ENCODE measurements at regions not wholly inside any gene's neighbourhood (a gene's known extent, or its start where the extent isn't known, plus 50 kb on each side); places are given as distances from the start of the nearest gene placed in this dataset.

DNA sequence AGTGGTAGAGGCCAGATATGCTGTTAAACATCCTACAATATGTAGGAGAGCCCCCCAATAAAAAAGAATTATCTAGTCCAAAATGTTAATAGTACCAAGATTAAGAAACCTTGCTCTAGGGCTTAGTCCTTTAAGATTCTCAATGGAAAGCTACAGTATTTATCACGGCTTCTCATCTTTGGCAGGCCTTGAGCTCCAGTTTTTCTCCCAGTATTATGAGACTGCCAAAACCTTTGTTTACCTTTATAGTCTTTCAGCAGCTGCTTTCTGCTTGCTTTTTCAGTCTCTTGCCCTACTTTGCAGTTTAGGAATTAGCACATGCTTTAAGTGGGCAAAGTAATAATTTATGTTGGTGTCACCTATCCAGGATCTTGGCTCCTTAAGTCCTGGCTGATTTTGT is 59.7 kb downstream of the NHLRC1 start:
- H3K9me3 ChIP-seq = no peaks in the 10 kb centered on the region
- H3K27ac ChIP-seq = no peak overlapping the region
- H3K36me3 ChIP-seq = no peaks in the 10 kb centered on the region
- no peaks in the 10 kb centered on the region for H3K4me1 ChIP-seq
- no peak for DNase-seq
- H3K27me3 ChIP-seq = no peaks in the 10 kb centered on the region
- TF ChIP-seq CTCF (IDR thresholded peaks at IDR 0.05) = no peak
- TF ChIP-seq POLR2A (IDR thresholded peaks at IDR 0.05) = no peak
- H3K4me3 ChIP-seq = no peak overlapping the region

DNA sequence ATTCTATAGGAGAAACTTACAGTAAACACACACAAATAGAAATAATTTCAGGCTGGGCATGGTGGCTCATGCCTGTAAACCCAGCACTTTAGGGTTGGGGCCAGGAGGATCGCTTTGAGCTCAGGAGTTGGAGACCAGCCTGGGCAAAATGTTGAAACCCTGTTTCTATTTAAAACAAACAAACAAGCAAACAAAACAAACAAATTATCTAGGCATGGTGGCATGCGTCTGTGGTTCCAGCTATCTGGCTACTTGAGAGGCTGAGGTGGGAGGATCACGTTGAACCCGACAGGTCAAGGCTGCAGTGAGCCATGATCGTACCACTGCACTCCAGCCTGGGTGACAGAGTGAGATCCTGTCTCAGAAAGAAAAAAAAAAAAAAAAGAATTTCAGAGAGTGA is 64.0 kb downstream of the NHLRC1 start:
- Histone ChIP-seq H3K9me3 (no peaks in the 10 kb centered on the region), H3K4me3 (no peak overlapping the region), H3K36me3 (no peaks in the 10 kb centered on the region), H3K27me3 (no peaks in the 10 kb centered on the region), H3K4me1 (peaks cover 0 to 7% (median 0%) of the 10 kb centered on the region in 4 donors), H3K27ac (no peak overlapping the region)
- TF ChIP-seq CTCF (IDR thresholded peaks at IDR 0.05) (no peak), POLR2A (IDR thresholded peaks at IDR 0.05) (no peak)
- no peak for DNase-seq

- Histone ChIP-seq H3K9me3 (no peaks in the 10 kb centered on the region), H3K4me3 (no peak overlapping the region), H3K27ac (no peak overlapping the region), H3K27me3 (no peaks in the 10 kb centered on the region), H3K4me1 (peaks cover 0 to 21% (median 0%) of the 10 kb centered on the region in 4 donors), H3K36me3 (no peaks in the 10 kb centered on the region)
- DNase-seq = no peak
- no peak for TF ChIP-seq CTCF (IDR thresholded peaks at IDR 0.05)
- TF ChIP-seq POLR2A (IDR thresholded peaks at IDR 0.05) = no peak
Measured at GRCh38 chr6:18055714-18056382, 66.6 kb downstream of the NHLRC1 start.

DNA sequence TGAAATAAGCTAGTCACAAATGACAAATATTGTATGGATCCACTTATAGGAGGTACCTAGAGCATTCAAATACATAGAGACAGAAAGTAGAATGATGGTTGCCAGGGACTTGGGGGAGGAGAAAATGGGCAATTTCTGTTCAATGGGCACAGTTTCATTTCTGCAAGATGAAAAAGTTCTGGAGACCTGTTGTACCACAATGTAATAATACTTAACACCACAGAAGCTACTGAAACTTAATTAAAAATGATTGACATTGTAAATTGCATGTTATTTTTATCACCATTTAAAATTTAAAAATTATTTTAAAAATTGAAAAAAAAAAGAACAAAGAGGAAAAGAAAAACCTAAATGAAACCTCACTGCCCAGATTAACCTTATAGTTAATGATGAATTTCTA is 67.4 kb downstream of the NHLRC1 start:
- Histone ChIP-seq H3K4me1 (peaks cover 0 to 21% (median 0%) of the 10 kb centered on the region in 4 donors), H3K27ac (no peak overlapping the region), H3K4me3 (no peak overlapping the region), H3K9me3 (no peaks in the 10 kb centered on the region), H3K27me3 (no peaks in the 10 kb centered on the region), H3K36me3 (no peaks in the 10 kb centered on the region)
- no peak for DNase-seq
- no peak for TF ChIP-seq CTCF (IDR thresholded peaks at IDR 0.05)
- no peak for TF ChIP-seq POLR2A (IDR thresholded peaks at IDR 0.05)

DNA sequence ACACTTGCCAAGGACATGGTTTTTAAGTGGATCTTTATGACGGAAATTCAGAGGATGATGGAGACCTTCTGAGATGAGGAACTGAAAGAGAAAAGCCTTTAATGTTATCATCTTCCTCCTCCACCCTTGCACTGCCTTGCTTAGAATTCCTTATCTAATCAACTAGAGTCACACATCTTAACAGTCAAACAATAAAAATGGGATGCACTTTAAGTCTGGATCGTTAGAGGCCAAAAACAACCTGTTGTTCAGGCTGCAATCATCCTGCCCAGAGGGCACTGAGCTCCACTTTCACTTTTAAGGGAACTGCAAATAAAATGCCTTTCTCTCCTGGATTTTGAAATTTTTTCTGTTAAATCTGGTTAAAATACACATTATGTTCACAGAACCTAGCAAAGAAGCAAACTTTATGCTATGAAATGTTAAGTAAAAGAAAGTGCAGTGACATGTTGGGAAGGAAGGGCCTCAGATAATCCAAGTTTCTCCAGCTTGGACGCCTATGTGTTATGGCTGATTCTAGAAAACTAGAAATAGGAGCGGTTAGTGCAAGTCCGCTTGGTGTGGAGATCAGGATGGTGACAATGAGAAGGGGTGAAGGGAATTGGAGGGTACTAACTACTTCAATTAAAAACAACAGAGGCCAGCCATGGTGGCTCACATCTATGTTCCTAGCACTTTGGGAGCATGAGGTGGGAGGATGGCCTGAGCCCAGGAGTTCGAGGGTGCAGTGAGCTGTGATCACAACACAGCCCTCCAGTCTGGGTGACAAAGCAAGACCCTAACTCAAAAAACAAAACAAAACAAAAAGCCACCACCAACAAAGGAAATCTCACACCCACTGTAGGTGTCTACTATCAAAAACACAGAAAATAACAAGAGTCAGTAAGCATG is 66.4 kb upstream of the KIF13A start:
- peak overlapping the region in 3 of 4 donors; percentile 46 to 65 (median 51) for H3K27ac ChIP-seq

More for the DNA sequence above, 66.4 kb upstream of the KIF13A start:
- Histone ChIP-seq H3K27me3 (no peaks in the 10 kb centered on the region), H3K9me3 (no peaks in the 10 kb centered on the region), H3K36me3 (no peaks in the 10 kb centered on the region), H3K4me1 (peaks cover 0 to 21% (median 0%) of the 10 kb centered on the region in 4 donors), H3K4me3 (no peak overlapping the region)
- no peak for DNase-seq
- no peak for TF ChIP-seq CTCF (IDR thresholded peaks at IDR 0.05)

All from Peyer's patch (tissue), 4 donors.